ENCODE measurements at regions not wholly inside any gene's neighbourhood (a gene's known extent, or its start where the extent isn't known, plus 50 kb on each side); places are given as distances from the start of the nearest gene placed in this dataset.

GRCh38 chr4:23972805-23973204 is 83.0 kb upstream of the PPARGC1A start:
- no peak for TF ChIP-seq POLR2A (IDR thresholded peaks at IDR 0.05)
- TF ChIP-seq, protein P1, sequence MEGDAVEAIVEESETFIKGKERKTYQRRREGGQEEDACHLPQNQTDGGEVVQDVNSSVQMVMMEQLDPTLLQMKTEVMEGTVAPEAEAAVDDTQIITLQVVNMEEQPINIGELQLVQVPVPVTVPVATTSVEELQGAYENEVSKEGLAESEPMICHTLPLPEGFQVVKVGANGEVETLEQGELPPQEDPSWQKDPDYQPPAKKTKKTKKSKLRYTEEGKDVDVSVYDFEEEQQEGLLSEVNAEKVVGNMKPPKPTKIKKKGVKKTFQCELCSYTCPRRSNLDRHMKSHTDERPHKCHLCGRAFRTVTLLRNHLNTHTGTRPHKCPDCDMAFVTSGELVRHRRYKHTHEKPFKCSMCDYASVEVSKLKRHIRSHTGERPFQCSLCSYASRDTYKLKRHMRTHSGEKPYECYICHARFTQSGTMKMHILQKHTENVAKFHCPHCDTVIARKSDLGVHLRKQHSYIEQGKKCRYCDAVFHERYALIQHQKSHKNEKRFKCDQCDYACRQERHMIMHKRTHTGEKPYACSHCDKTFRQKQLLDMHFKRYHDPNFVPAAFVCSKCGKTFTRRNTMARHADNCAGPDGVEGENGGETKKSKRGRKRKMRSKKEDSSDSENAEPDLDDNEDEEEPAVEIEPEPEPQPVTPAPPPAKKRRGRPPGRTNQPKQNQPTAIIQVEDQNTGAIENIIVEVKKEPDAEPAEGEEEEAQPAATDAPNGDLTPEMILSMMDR (IDR thresholded peaks at IDR 0.05) = no peak
